Fibroblast of mammary gland (primary cell): ENCODE measurements at regions not wholly inside any gene's neighbourhood (a gene's known extent, or its start where the extent isn't known, plus 50 kb on each side); places are given as distances from the start of the nearest gene placed in this dataset.

Source experiments
- DNase-seq: peaks from one replicate; pipeline ENCODE4 v3.0.0-alpha.2; 2010; ENCODE audit warnings: low read depth
- H3K4me3 ChIP-seq: 2 replicates; pipeline ENCODE4 v1.5.1; 2011; ENCODE audit warnings: low read depth, mild to moderate bottlenecking, low read length, moderate library complexity; ENCODE audit not compliant: control insufficient read depth
- CTCF ChIP-seq: conservative IDR thresholded peaks from 2 replicates; pipeline ENCODE4 v1.5.1; 2011; ENCODE audit warnings: low read depth, low read length, inconsistent platforms; ENCODE audit not compliant: control insufficient read depth, insufficient read depth

GRCh38 chr5:2663489-2663888, 88.0 kb downstream of the IRX2 start:
- no peak overlapping the region for H3K4me3 ChIP-seq
- DNase-seq: no peak
- TF ChIP-seq CTCF: no peak

- no peak for TF ChIP-seq CTCF
- DNase-seq: no peak
- no peak overlapping the region for H3K4me3 ChIP-seq
Measured at GRCh38 chr5:2660315-2660714, 91.2 kb downstream of the IRX2 start.

GRCh38 chr5:2658881-2659470, 92.5 kb downstream of the IRX2 start:
- DNase-seq: peak; percentile 60
- peak overlapping the region; percentile 21 for H3K4me3 ChIP-seq
- no peak for TF ChIP-seq CTCF

GRCh38 chr5:2658447-2658846, 93.0 kb downstream of the IRX2 start:
- H3K4me3 ChIP-seq: peak overlapping the region; percentile 21
- DNase-seq: peak; percentile 92
- TF ChIP-seq CTCF: no peak

- no peak for DNase-seq
- no peak overlapping the region for H3K4me3 ChIP-seq
- TF ChIP-seq CTCF: no peak
Measured at GRCh38 chr5:2657151-2657550, 94.3 kb downstream of the IRX2 start.

GRCh38 chr5:2656206-2656605, 95.3 kb downstream of the IRX2 start:
- H3K4me3 ChIP-seq: no peak overlapping the region
- no peak for TF ChIP-seq CTCF
- DNase-seq: peak; percentile 94

GRCh38 chr5:2653991-2654390, 97.5 kb downstream of the IRX2 start:
- H3K4me3 ChIP-seq: no peak overlapping the region
- no peak for TF ChIP-seq CTCF
- DNase-seq: no peak
